Stomach smooth muscle (tissue), 2 donors: ENCODE measurements at regions not wholly inside any gene's neighbourhood (a gene's known extent, or its start where the extent isn't known, plus 50 kb on each side); places are given as distances from the start of the nearest gene placed in this dataset.

Experiments used
- H3K27ac ChIP-seq: one replicate; pipeline ENCODE4 v1.7.0; 2013; ENCODE audit warnings: mild to moderate bottlenecking, low read length, inconsistent platforms
- H3K27me3 ChIP-seq, 2 donors: one replicate each; pipeline ENCODE4 v1.7.0; 2013; ENCODE audit warnings: low read length in 2 of 2; ENCODE audit not compliant: insufficient read depth in 2 of 2, control insufficient read depth in 1 of 2
- H3K36me3 ChIP-seq, 2 donors: one replicate each; pipeline ENCODE4 v1.7.0; 2013; ENCODE audit warnings: low read length in 2 of 2; ENCODE audit not compliant: control insufficient read depth in 2 of 2, insufficient read depth in 2 of 2
- H3K4me1 ChIP-seq: one replicate; pipeline ENCODE4 v1.7.0; 2013; ENCODE audit warnings: low read length; ENCODE audit not compliant: control insufficient read depth, insufficient read depth
- H3K4me3 ChIP-seq, 2 donors: one replicate each; pipeline ENCODE4 v1.7.0; 2013; ENCODE audit warnings: low read length in 2 of 2
- H3K9ac ChIP-seq, 2 donors: one replicate each; pipeline ENCODE4 v1.7.0; 2013; ENCODE audit warnings: low read length in 2 of 2, mild to moderate bottlenecking in 1 of 2
- H3K9me3 ChIP-seq, 2 donors: one replicate each; pipeline ENCODE4 v1.7.0; 2013; ENCODE audit warnings: low read length in 2 of 2; ENCODE audit not compliant: control insufficient read depth in 2 of 2
- donor health status: healthy.
- donor health status: Pancreatic carcinoma.

DNA sequence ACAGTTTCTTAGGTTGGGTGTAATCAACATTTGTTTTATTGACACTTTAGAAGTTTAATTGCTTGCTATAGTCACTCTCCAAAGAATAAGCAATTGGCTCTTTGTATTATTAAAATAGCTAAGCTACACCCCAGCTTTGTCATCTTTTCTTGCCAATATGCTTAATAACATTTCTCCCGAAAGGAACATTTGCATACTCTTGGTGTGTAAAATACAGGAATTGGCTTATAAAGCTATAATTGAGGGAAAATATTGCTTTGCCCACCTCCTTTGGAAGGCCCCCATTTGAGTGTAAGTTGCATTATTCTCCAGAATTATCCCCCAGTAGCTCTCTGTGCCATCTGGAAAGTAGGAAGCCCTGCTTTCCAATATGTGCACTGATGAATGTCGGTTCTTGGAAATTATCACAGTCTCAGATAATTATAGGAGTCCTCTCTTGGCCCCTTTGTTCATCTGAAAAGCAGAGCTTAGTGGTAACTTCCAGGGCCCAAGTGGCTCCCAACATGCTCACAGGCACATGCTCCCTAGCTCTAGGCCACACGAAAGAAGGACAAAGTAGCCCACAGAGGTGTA lies 92.4 kb upstream of the B3GAT2 start:
- Histone ChIP-seq H3K27me3 (no peaks in the 10 kb centered on the region), H3K9me3 (no peaks in the 10 kb centered on the region), H3K4me3 (no peak overlapping the region), H3K9ac (no peak overlapping the region), H3K36me3 (no peaks in the 10 kb centered on the region), H3K4me1 (no peaks in the 10 kb centered on the region), H3K27ac (no peak overlapping the region)

DNA sequence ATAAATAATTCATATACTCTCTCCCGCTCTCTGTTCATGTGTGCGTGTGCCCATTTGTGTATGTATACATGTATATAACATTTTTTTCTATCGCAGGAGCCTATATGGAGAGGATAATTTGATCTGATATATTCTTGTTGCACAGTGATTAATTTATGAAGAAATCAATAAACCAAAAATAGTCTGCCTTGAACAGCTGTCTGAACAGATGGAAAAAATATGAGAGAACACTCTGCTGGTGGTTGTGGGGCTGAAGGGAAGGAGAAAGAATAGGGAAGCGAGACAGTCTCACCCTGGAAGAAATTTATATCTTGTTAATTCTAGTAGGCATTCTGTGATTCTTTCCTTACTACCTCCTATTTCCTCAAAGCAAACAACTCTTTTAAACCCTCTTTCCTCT lies 96.6 kb upstream of the B3GAT2 start:
- Histone ChIP-seq H3K27me3 (no peaks in the 10 kb centered on the region), H3K9me3 (no peaks in the 10 kb centered on the region), H3K27ac (no peak overlapping the region), H3K36me3 (no peaks in the 10 kb centered on the region), H3K4me1 (no peaks in the 10 kb centered on the region), H3K9ac (no peak overlapping the region), H3K4me3 (no peak overlapping the region)

DNA sequence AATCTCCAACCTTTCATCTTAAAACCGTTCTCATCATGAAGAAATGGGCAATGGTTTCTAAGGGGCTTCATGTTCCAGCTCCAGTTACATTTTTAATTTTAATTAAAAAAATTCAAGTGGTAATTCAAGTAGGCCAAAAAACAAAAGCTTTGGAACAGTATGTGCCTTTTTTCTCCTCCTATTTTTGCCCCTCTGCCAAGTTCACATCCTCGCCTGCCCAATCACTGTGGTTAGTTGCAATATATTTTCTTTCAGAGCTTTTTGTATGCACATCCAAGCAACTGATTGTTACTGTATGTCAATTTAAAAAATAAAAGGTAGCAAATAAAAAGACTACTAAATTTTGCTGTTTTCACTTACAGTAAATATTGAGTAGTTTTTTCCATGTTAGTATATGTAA lies 99.8 kb upstream of the B3GAT2 start:
- no peaks in the 10 kb centered on the region for H3K4me1 ChIP-seq
- no peak overlapping the region for H3K4me3 ChIP-seq
- H3K27ac ChIP-seq = no peak overlapping the region
- H3K36me3 ChIP-seq = no peaks in the 10 kb centered on the region
- H3K9me3 ChIP-seq = no peaks in the 10 kb centered on the region
- no peaks in the 10 kb centered on the region for H3K27me3 ChIP-seq
- H3K9ac ChIP-seq = no peak overlapping the region

DNA sequence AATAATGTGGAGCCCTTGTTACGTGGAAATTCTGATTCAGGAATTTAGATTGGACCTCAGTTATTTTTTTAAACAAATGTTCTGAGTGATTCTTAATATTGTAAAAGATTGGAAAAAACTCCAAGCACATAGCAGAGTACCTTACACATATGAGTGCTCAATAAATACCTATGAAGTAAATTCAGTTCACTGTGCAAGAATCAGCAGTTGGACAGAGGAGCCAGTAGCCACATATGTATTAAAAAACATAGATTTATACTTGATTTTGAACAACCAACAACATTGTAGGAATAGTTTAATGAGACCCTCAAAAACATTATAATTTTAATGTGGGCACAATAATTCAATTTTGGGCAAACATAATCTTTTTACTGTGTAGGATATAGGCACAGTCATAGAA lies 109.3 kb upstream of the B3GAT2 start:
- H3K4me3 ChIP-seq = no peak overlapping the region
- H3K4me1 ChIP-seq = no peaks in the 10 kb centered on the region
- no peaks in the 10 kb centered on the region for H3K27me3 ChIP-seq
- H3K27ac ChIP-seq = no peak overlapping the region
- H3K36me3 ChIP-seq = no peaks in the 10 kb centered on the region
- H3K9me3 ChIP-seq = no peaks in the 10 kb centered on the region
- no peak overlapping the region for H3K9ac ChIP-seq

DNA sequence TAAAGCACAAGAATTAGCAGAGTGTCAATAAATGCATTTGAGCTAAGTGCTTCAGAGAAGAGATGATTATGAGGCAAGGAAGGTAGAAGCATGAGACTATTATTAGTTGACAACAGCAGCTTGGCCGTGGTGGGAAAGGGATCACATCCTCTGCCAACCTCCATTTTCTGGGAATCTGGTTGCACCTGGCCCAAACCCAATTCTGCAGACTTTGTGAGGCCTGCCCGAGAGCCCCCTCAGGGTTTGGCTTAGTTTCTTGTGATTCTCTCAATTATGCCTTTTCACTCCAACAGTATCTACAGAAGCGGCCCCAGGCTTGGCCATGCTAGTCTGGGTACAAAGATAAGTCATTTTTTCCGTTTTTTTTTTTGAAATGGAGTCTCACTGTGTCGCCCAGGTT lies 111.0 kb upstream of the B3GAT2 start:
- Histone ChIP-seq H3K4me3 (no peak overlapping the region), H3K9me3 (no peaks in the 10 kb centered on the region), H3K4me1 (no peaks in the 10 kb centered on the region)

DNA sequence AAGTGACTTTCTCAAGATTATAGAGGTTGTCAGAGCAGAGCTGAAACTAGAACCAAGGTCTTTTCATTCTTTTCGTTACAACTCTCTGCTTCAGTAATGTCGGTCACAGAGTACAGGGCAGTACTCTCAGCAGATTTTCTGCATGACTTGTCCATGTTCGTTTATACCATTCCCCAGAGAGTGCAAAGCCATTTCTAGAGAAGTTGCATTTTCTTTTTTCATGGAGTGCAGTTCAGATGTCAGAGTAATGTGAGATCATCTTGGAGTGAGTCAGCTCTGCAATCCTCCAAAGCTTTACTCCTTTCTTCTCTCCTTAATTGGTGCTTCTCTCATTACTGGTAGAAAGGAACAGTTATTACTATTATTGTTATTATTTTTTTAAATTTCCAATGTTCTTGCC lies 115.6 kb upstream of the B3GAT2 start:
- Histone ChIP-seq H3K36me3 (no peaks in the 10 kb centered on the region), H3K9ac (no peak overlapping the region), H3K4me1 (no peaks in the 10 kb centered on the region), H3K27me3 (no peaks in the 10 kb centered on the region), H3K9me3 (no peaks in the 10 kb centered on the region), H3K4me3 (no peak overlapping the region), H3K27ac (no peak overlapping the region)

More for the DNA sequence above, 111.0 kb upstream of the B3GAT2 start:
- Histone ChIP-seq H3K9ac (no peak overlapping the region), H3K27me3 (no peaks in the 10 kb centered on the region), H3K36me3 (no peaks in the 10 kb centered on the region), H3K27ac (no peak overlapping the region)

DNA sequence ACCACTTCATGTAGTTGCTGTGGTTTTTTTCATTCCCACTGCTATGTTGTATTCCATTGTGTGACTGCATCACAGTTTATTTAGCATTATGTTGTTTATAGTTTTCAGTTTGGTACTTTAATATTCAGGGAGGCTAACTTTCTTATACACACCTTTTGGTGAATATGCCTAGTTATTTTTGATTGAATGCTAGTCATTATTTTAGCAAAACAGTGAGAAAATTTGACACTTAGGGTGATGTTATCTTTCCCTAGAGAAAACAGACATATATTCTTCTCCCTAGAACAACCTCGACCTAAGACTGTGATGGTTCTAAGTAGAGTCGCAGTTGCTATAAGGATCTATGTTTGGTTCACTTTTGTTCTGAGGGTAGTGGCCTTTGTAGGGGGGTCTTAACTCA lies 120.8 kb upstream of the B3GAT2 start:
- Histone ChIP-seq H3K27me3 (no peaks in the 10 kb centered on the region), H3K9ac (no peak overlapping the region), H3K27ac (no peak overlapping the region), H3K4me3 (no peak overlapping the region), H3K4me1 (no peaks in the 10 kb centered on the region), H3K9me3 (no peaks in the 10 kb centered on the region), H3K36me3 (no peaks in the 10 kb centered on the region)

DNA sequence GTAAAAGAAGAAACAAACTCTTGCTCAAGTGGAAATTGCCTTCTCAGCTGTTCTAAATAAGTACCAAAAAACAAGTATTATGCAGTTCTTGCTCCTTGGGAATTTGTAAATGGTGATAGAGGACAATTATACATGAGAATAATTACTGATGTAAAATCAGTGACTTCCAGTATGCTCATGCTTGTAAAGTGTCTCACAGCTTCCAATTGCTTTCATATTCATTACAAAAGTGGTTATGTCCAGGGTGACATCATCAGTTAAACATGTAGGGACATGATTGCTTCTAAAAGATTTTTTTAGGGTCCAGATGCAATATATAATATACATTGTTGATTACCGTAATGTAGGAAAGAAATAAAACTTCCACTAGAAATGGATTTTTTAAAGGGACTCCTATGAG lies 122.8 kb upstream of the B3GAT2 start:
- Histone ChIP-seq H3K9me3 (no peaks in the 10 kb centered on the region), H3K27ac (no peak overlapping the region), H3K36me3 (no peaks in the 10 kb centered on the region), H3K4me3 (no peak overlapping the region), H3K9ac (no peak overlapping the region), H3K27me3 (no peaks in the 10 kb centered on the region), H3K4me1 (no peaks in the 10 kb centered on the region)

DNA sequence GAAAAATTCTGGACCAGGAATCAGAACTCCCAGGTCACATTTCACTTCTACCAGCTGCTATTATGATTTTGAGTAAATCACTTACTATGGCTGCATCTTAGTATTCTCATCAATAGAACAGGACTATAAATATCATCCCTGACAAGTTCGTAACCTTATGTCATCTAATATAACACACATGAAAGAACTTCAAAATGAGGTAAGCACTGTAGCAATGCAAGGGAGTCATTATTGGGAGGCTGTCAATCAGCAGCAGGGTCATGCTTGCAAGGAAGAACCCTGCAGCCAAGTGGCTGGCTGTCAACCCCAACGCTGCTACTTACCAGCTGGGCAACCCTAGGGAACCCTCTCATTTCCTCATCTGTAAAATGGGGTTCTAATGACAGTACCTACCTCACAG lies 123.3 kb upstream of the B3GAT2 start:
- no peak overlapping the region for H3K27ac ChIP-seq
- H3K4me3 ChIP-seq = no peak overlapping the region
- H3K9ac ChIP-seq = no peak overlapping the region
- H3K27me3 ChIP-seq = no peaks in the 10 kb centered on the region
- H3K9me3 ChIP-seq = no peaks in the 10 kb centered on the region
- no peaks in the 10 kb centered on the region for H3K4me1 ChIP-seq
- H3K36me3 ChIP-seq = no peaks in the 10 kb centered on the region

DNA sequence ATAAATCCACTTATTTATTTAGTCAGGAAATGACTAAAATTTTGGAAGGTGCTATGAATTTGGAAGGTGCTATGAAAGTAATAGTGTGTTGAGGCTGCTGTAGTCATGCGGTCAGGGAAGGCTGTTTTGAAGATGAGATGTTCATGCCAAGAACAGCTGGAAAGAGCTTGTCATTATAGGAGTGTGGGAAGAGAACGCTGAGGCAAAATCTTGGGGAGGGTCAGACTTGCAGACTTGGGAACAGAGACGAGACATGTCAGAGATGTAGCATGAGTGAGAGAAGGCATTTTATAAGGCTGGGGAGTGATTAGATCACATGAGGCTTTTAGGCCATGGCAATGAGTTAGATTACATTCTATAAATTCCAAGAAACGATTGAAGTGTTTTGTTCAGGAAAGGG lies 124.0 kb upstream of the B3GAT2 start:
- Histone ChIP-seq H3K36me3 (no peaks in the 10 kb centered on the region), H3K27ac (no peak overlapping the region), H3K4me1 (no peaks in the 10 kb centered on the region), H3K9ac (no peak overlapping the region), H3K4me3 (no peak overlapping the region), H3K27me3 (no peaks in the 10 kb centered on the region), H3K9me3 (no peaks in the 10 kb centered on the region)

DNA sequence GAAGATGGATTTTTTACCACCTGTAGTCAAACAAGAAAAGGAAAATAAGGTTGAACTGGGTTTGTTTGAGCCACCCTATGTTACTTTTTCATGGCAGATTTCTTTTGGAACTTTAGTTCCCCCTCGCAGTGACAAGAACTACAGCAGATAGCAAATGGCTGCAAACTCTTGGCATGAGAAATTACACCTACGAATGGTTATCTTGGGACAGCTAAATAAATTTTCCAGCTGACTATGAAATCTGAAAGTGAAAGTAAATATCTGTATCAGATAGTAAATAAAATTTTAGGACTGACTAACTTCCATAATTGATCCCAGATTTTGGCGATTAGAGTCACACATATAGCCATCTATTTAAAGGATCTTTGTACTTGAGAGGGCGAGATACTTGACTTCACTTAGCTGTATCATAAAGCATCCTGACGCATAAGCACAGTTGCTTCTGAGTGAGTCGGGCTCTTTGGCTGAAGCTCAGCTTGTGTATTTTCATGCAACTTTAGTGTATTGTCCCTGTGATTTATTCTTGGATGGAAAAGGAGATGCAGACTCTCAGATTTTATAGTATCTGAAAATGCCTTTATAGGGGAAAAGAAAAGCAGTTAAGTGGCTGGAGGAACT lies 125.3 kb upstream of the B3GAT2 start:
- no peak overlapping the region for H3K27ac ChIP-seq
- no peaks in the 10 kb centered on the region for H3K36me3 ChIP-seq
- no peak overlapping the region for H3K9ac ChIP-seq
- H3K4me1 ChIP-seq = no peaks in the 10 kb centered on the region
- peak overlapping the region; percentile 8 to 44 for H3K4me3 ChIP-seq
- H3K27me3 ChIP-seq = no peaks in the 10 kb centered on the region
- no peaks in the 10 kb centered on the region for H3K9me3 ChIP-seq
